Cerebellar nuclear complex (tissue), 1 donor: ENCODE measurements at regions not wholly inside any gene's neighbourhood (a gene's known extent, or its start where the extent isn't known, plus 50 kb on each side); places are given as distances from the start of the nearest gene placed in this dataset.
"Not testable (repeated sequence)": the region's sequence is repeated elsewhere in the genome, so short reads cannot be mapped to it uniquely, and the experiment has no call there.

Experiments used
- DNase-seq, 2 experiments: peaks; one replicate each; lab custom pipeline; 2025; lab: John Stamatoyannopoulos, UW

GRCh38 chr11:106152013-106152412 lies 74.6 kb downstream of the AASDHPPT start:
- DNase-seq, result no peak

GRCh38 chr11:106152824-106153223 lies 75.4 kb downstream of the AASDHPPT start:
- no peak for DNase-seq

DNA sequence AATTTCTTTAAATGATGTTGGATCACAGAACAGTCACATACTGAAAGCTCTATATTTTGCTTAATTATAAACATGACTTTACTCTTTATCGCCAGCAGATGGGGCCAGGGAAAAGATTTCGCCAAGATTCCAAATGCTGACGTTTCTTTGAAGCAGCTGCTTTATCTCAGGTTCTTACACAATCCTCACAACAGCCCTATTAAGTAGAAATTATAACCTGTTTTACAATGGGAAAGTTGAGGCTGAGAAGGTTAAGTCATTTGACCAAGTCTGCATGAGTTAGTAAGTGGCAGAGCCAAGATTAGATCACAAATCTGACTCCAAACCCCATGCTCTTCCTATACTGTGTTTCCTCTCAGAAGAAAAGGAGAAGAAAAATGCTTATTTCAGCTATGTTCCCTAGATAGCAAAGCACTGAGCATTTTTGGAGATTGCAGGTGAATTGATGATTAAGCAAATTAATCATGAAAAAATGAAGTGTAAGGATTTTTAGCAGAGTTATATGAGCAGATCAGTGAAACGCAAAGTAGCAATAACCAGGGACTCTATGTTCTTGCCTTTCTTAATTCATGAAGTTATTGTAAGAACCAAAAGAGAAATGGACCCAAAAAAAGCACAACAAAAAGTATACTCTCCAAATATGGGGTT lies 79.0 kb downstream of the AASDHPPT start:
- no peak for DNase-seq

DNA sequence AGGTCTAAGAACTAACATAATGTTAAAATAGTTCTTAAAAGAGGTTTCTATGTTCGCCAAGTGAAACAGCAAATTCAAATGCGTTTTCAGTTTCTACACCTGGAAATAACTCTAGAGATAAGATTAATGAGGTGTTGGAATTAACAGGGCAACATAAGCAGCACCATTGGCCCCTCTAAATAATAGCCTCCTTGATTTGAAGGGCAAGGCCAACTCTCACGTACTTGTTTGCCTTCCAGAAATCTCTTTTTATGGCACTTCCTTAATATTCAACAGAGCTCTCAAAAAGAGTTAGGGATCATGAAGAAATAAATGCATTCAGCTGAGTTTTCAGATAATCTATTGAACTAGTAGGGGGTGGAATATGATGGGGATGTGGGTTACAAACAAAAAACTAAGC lies 80.9 kb downstream of the AASDHPPT start:
- DNase-seq, result no peak

- no peak for DNase-seq
These were observed 82.4 kb downstream of the AASDHPPT start for GRCh38 chr11:106159836-106160235.

DNA sequence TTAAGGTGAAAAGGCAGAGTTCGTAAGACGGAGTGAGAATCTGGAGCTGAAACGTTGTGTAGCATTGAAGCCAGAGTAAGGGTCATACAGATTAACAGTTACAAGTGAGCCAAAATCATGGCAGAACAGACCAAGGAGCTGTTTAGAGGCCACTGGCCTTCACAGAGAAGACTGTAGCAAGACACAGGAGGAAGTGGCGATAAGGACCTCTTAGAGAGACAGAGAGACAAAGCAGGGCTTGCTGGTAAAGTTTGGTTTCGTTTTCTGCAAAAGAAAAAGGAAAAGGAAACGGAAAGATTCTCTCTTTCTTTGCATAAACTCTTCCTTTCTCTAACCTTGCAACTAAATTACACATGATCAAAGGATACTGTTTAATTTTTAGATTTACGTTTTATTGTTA lies 83.0 kb downstream of the AASDHPPT start:
- DNase-seq, result no peak

- no peak for DNase-seq
These were observed 84.5 kb downstream of the AASDHPPT start for GRCh38 chr11:106161775-106162634.

DNA sequence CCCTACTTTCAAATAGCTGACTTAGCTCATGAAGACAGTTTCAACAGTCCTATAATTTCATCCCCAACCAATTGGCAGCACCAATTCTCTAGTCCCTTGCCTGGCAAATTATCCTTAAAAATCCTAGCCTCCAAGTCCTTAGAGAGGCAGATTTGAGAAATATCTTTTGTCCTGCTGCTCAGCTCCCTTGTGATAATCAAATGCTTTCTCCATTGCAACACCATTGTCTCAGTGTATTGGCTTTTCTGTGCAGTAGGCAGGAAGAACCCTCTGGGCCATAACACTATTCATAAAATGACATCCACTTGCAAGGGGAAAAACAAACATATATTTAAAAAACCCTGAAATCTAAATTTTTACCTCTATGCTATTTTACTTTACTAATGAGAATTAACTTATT lies 89.6 kb downstream of the AASDHPPT start:
- DNase-seq, result no peak

DNA sequence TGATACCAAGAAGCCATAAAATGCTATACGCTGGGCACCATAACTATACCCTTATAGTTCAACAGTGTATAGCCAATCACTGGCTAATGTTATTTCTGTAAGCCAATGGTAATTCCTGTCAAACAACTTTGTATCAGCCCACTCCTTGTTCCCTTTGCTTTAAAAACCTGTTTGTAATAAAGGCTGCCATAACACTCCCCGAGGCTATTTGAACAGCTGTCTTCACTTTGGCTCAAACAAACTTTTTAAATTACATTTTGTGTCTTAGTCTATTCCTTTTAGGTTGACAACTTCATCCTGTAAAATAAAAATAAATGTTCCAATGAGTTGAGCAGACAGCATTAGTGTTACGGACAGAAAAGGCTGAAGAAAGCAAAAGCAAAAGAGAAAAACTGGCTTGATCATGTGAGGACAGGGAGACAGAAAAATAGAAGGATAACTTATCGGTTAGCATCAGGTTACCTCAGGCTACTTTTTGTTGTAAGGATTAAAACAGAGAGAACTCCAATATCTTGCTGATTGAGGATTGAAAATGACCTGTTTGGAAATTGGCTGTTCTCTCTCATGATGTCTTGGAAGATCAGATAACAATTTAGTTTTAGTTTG lies 95.0 kb downstream of the AASDHPPT start:
- DNase-seq, result no peak

- no peak for DNase-seq
These were observed 95.8 kb downstream of the AASDHPPT start for GRCh38 chr11:106173291-106173690.

DNA sequence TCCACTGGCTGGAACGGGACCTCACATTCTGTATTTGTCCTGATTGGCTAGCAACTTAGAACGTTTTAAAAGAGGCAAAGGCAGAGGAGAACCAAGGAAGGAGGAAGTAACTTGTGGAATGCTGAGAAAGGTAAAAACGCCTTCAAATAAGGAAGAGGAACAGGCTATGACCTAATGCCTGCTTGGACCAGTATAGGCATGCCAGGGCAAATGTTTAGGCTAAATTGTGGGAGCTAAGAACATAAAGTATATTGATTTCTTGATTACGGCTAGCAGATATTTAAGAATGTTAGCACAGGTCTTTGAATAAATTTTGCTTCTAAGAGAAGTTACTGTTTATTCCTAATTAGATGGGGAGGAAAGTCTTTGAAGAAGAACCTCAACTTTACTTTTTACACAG lies 96.5 kb downstream of the AASDHPPT start:
- DNase-seq, result not testable (repeated sequence)

GRCh38 chr11:106176817-106177216 lies 99.4 kb downstream of the AASDHPPT start:
- no peak for DNase-seq

DNA sequence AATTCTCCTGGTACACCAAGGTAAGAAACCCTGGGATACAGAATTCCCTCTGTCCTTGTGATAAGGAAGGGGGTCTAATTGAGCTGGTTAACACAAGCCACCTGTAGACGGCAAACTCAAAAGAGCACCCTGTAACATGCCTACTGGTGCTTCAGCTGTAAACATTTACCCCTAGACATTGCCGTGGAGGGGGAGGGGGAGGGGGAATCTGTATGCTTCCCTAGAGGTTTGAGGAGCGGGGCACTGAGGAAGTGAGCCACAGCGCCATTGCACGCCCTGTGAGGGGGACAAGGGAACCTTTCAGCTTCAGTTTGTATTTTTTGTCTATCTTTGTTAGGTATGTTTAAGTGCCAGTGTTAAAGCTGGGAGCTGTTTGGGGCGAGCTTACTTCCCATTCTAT lies 99.8 kb downstream of the AASDHPPT start:
- DNase-seq, result no peak

GRCh38 chr11:106178361-106178760 lies 100.9 kb downstream of the AASDHPPT start:
- no peak for DNase-seq

- DNase-seq, result no peak
These were observed 101.6 kb downstream of the AASDHPPT start for GRCh38 chr11:106179048-106179447.

DNA sequence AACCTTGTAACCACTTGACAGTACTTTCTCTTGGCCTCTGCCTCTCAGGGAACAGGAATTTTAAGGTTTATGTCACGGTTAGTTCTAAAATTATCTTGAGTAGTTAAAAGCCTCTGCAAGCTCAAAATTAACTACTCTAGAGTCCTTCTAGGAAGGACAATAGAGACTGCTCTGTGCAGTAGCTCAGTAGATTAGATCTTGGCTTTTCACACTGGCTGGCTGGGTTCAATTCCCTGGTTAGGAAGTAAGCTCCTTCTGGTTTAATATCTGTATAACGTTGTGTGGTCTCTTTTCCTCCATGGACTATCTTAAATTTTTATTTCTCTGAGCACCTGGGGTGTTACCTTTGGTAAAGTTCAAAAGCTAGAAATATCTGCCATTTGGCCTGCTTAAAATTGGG lies 109.2 kb downstream of the AASDHPPT start:
- DNase-seq, result no peak

DNA sequence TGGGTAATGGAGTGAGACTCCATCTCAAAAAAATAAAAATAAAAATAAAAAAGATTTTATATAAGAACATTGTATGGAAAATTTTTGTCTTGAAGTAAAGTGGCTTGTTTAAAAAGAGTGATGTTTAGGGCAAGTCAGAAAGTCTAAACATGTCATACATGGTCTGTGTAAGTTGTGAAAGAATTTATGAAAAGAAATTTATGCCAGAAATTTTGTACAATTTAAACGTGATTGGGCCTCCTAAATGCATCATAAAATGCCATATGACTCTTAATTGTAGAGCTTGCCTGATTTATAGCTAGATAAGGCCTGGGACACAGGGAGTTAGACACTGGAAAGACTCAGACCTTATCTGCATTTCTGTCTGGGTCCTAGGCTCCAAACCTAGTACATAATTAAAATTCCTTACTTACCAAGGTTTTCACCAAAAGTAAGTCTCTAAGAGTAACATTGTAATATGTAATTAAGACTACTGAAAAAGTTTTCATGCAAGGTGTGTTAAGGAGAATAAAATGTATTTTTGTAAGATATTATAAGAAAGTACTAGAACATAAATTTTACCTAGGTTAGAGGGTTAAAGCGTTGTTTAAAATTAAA lies 110.5 kb downstream of the AASDHPPT start:
- DNase-seq, result no peak

DNA sequence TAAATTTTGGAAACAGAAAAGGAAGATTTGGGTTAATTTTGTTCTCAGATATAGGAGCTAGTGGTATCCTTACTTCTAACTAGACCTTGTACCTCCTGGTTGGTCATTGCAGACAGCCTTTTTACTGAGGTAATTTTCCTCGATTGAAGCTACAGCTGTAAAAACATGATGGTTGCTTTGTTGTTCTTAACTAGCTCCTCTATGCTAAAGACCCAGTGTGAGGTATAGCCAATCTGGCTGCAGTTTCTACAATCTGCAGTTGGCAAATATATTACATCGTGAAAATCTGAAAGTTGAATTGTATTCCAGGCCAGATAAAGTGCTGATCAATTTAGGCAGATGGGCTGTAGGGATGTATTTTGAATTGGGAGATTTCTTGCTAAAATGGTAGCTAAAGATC lies 116.5 kb downstream of the AASDHPPT start:
- no peak for DNase-seq

- no peak for DNase-seq
These were observed 120.0 kb downstream of the AASDHPPT start for GRCh38 chr11:106197438-106197837.

DNA sequence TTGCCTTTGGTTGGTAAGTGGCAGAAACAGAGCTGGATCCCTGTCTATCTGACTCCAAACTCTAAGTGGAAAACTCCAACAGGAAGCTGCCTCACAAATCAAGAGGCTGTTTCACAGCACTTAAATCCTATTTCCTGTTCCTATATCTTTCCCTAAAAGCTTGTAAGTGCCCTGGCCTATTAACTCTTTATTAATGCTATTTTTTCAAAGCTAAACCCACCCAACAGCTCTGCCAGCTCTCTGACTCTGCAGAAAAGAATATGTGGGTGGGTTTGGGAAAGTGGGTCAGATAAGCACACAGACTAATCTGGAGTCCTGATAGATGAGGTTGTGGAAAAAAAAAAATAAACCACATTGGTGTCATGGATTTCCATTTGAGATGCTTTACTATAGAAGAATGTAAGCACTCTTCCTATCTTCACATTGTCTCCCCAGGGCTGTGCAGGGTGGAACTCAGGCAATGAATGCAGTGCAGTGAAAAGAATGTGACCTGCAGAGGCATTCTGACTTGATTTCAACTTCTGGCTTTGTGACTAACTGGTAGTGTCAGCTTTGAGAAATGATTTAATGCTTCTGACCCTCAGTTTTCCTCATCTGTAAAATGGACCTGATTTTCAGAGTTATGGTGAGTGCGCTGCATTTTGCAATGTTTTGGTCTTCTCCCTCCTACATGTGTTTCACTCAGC lies 125.6 kb downstream of the AASDHPPT start:
- no peak for DNase-seq

GRCh38 chr11:106208760-106209159 lies 131.3 kb downstream of the AASDHPPT start:
- no peak for DNase-seq

DNA sequence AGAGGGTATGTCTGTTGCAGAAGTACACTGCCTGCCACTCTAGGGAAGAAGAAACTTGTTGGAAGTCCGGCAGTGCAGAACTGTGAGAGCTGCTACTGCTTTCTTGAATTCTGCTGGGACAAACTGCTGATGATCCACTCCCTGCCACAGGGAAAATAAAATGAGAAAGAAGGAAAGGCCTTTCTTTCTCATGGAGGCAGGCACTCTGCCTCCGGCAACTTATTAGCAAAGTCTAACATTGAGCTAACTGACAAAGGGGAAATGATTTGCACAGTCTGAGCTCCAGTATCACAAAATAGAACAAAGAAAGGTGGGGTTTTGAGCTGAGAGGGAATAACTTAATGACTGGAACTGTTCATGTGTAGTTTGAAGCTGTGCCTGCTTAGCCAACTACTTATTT lies 134.6 kb downstream of the AASDHPPT start:
- no peak for DNase-seq
